ENCODE measurements at regions not wholly inside any gene's neighbourhood (a gene's known extent, or its start where the extent isn't known, plus 50 kb on each side); places are given as distances from the start of the nearest gene placed in this dataset.

DNA sequence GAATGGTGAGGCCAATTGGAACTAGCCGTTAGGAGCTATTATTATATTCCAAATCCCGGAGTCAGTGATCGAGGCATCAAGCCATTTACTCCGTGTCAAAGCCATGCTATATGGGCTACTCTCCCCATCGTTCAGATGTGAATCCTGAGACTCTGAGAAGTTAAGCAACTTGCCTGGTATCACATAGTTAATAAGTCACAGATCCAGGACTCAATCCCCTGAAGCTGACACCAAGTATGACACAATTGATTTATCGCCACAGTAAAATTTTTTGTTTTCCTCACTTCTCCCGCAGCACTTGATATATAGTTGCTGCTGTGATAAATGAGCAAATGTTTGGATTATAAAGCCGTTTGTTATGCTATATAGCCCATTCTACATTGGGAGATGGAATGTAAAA lies 50.8 kb upstream of the TSHZ2 start:
- H3K4me3 ChIP-seq (ENCODE audit: control insufficient read depth, low read depth, low read length), result no peak overlapping the region
- TF ChIP-seq, protein P1, sequence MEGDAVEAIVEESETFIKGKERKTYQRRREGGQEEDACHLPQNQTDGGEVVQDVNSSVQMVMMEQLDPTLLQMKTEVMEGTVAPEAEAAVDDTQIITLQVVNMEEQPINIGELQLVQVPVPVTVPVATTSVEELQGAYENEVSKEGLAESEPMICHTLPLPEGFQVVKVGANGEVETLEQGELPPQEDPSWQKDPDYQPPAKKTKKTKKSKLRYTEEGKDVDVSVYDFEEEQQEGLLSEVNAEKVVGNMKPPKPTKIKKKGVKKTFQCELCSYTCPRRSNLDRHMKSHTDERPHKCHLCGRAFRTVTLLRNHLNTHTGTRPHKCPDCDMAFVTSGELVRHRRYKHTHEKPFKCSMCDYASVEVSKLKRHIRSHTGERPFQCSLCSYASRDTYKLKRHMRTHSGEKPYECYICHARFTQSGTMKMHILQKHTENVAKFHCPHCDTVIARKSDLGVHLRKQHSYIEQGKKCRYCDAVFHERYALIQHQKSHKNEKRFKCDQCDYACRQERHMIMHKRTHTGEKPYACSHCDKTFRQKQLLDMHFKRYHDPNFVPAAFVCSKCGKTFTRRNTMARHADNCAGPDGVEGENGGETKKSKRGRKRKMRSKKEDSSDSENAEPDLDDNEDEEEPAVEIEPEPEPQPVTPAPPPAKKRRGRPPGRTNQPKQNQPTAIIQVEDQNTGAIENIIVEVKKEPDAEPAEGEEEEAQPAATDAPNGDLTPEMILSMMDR (conservative IDR thresholded peaks at IDR 0.05; ENCODE audit: control insufficient read depth, insufficient read depth, low read depth, low read length), result no peak
- DNase-seq (ENCODE audit: low read depth), result no peak

DNA sequence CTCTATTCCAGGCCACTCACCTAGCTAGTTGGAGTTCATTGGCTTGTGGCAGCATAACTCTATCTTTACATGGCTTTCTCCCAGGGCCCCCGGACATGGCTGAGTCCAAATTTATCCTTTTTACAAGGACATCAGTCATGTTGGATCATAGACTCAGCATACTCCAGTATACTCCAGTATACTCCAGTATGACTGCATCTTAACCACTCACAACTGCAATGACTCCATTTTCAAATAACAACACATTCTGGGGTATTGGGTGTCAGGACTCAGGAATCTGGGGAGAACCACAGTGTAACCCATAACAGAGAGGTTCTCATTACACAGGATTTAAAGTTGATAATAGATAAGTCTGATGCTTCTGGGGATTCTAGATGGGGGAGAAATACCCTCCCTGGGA lies 53.8 kb upstream of the TSHZ2 start:
- TF ChIP-seq, protein P1 (conservative IDR thresholded peaks at IDR 0.05; ENCODE audit: control insufficient read depth, insufficient read depth, low read depth, low read length), result no peak
- DNase-seq (ENCODE audit: low read depth), result no peak
- no peak overlapping the region for H3K4me3 ChIP-seq (ENCODE audit: control insufficient read depth, low read depth, low read length)

DNA sequence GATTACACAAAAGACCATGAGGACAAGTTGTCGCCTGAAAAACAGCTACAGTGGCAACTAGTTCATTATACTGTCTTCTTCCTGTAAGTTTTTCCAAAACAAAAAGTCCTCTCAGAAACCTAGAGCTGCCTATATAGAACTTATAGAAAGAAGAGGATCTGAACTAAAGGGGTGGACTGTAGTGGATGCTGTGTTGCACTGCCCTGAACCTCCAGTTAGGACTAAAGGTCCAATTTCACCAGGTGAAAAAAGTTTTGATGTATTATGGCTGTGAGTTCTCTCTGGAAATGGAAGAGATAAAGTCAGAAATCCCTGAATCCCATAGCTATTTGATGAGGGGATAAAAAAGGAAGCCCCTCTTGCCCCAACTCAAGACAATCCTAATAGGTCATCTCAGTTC lies 56.6 kb upstream of the TSHZ2 start:
- H3K4me3 ChIP-seq (ENCODE audit: control insufficient read depth, low read depth, low read length), result no peak overlapping the region
- no peak for DNase-seq (ENCODE audit: low read depth)
- TF ChIP-seq, protein P1 (conservative IDR thresholded peaks at IDR 0.05; ENCODE audit: control insufficient read depth, insufficient read depth, low read depth, low read length), result no peak

DNA sequence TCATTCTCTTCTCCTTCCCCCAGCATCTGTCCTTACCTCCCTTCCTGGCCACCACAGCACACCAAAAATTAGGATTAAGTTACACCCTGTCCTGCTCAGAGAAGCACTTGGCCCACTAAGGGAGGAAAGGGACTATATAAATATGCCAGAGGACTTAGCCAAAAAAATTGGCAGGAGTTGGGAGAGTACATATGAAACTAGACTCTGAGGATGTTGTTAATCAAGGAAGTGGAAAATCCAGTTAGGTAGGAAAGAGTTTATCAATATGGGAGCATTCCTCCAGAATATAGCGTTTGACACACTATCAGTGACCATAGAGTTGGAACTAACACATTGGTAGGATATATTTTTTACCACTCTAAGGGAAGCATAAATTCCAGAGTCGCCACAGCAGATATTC lies 57.3 kb upstream of the TSHZ2 start:
- TF ChIP-seq, protein P1 (conservative IDR thresholded peaks at IDR 0.05; ENCODE audit: control insufficient read depth, insufficient read depth, low read depth, low read length), result no peak
- no peak for DNase-seq (ENCODE audit: low read depth)
- no peak overlapping the region for H3K4me3 ChIP-seq (ENCODE audit: control insufficient read depth, low read depth, low read length)

DNA sequence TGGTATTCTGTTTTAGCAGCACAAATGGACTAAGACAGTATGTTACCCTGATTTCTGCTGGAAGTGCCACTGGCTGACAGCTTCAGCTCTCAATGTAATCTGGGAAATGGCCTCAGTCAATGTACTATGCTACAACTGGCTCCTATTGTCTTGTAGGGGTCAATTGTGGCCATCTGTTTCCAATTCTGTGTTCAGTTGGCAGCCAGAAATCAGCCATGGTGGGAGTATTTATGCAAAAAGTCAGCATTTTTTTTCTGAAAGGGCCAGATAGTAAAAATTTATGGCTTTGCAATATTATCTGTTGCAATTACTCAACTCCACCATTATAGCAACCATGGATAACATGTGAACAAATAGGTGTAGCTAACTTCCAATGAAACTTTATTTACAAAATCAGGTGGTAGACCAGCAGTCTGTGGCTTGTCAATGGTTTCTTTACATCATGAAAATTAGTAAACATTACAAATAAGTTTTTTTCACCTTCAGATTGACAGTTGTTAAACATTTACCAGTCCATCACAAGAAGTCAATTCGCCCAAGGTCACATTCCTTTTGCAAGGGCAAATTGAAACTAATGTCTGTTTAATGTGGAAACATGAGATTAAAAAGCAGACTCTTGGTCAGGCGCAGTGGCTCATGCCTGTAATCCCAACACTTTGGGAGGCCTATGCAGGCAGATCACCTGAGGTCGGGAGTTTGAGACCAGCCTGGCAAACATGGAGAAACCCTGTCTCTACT lies 58.3 kb upstream of the TSHZ2 start:
- TF ChIP-seq, protein P1 (conservative IDR thresholded peaks at IDR 0.05; ENCODE audit: control insufficient read depth, insufficient read depth, low read depth, low read length), result no peak
- peak; percentile 50 for DNase-seq (ENCODE audit: low read depth)
- H3K4me3 ChIP-seq (ENCODE audit: control insufficient read depth, low read depth, low read length), result no peak overlapping the region

DNA sequence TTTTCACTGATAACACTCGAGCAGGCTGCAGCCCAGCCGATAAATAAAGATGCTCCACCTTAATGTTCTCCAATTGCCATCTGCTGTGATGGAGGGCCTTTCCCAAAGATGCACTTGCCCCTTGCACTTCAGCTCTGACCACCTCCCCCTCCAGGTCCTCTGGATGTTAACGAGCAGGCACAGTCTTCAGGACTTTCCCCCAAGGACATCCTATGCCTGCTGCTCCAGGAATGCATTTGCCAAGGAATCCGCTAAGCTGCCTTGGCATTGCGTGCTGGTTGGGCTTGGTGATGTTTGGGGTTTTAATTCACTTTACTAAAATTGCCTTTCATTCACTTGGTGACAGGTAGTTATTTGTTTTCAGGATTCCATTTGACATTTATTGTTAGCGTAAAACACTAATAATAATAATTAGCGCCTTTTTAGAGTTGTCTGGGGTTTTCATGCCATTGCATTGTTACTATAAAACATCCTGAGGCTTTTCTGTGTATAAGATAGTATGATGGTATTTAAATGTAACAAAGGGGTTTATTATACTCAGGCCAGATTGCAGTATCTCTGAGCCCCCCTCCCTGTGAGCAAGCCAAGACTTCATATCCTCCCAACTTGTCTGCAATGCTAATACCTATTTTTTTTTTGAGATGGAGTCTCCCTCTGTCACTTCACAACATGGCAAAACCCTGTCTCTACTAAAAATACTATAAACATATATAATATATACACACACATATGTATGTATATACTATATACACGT lies 66.7 kb upstream of the TSHZ2 start:
- TF ChIP-seq, protein P1 (conservative IDR thresholded peaks at IDR 0.05; ENCODE audit: control insufficient read depth, insufficient read depth, low read depth, low read length), result no peak
- no peak overlapping the region for H3K4me3 ChIP-seq (ENCODE audit: control insufficient read depth, low read depth, low read length)
- no peak for DNase-seq (ENCODE audit: low read depth)
